RPMI8226 (cell line): ENCODE measurements at regions not wholly inside any gene's neighbourhood (a gene's known extent, or its start where the extent isn't known, plus 50 kb on each side); places are given as distances from the start of the nearest gene placed in this dataset.
"Not testable (repeated sequence)": the region's sequence is repeated elsewhere in the genome, so short reads cannot be mapped to it uniquely, and the experiment has no call there.

Experiments used
- DNase-seq: peaks from one replicate; pipeline ENCODE4 v3.0.0-alpha.2; 2015

DNA sequence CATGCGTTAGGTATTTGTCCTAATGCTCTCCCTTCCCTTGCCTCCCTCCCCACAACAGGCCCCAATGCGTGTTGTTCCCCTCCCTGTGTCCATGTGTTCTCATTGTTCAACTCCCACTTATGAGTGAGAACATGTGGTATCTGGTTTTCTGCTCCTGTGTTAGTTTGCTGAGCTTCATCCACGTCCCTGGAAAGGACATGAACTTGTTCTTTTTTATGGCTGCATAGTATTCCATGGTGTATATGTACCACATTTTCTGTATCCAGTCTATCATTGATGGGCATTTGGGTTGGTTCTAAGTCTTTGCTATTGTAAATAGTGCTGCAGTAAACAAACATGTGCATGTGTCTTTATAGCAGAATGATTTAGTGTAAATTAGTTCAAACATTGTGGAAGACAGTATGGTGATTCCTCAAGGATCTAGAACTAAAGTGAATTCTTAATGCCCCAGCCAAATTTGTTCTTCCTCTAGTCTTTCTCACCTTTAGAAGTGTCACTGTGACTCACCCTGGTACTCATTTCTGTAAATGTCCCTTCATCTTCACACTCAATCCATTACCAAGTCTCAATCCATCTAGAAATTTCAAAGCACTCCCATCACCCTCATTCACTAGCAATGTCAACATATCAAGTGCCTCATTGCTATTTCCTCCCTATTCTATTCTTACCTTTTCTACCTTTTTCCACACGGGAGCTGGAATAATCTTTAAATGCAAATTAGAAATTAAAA lies 123.9 kb downstream of the MREG start:
- not testable (repeated sequence) for DNase-seq

GRCh38 chr2:215888680-215889079 lies 124.7 kb downstream of the MREG start:
- DNase-seq = no peak

DNA sequence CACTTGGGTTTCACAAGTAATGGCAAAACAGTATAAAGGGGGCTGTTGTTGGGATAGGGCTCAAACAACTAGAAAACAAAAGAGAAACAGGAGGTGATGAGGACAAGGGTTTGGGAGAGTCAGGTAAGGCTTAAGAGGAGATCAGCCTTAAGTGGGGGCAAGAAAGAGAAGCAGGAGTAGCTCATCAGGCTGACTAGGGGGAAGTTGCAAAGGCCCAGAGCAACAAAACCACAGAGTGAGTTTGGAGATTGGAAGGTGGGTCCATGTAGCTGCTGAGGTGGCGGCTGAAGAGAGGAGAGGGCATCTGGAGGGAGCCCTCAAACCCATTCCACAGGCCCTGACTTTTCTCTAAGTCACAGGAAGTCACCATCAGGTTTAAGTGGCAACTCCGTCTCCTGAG lies 126.0 kb downstream of the MREG start:
- DNase-seq = no peak

GRCh38 chr2:215886022-215886421 lies 127.3 kb downstream of the MREG start:
- no peak for DNase-seq

DNA sequence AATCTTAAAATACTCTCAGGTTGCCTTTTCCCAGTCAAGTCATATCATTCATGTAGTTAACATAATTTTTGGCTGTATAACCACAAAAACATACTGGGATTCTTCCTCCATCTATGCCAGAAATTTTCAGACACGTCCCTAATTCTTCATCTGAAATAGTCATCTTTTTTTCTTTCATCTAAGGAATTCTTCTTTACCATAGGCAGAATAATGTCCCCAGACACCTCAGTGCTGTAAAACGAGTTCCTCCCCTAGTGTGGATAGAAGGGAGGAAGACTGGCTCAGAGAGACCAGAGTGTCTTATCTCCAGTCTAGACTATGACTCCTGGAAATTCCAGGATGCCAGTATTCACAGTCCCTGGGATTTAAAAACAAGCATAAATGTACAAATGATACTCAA lies 127.8 kb downstream of the MREG start:
- no peak for DNase-seq

DNA sequence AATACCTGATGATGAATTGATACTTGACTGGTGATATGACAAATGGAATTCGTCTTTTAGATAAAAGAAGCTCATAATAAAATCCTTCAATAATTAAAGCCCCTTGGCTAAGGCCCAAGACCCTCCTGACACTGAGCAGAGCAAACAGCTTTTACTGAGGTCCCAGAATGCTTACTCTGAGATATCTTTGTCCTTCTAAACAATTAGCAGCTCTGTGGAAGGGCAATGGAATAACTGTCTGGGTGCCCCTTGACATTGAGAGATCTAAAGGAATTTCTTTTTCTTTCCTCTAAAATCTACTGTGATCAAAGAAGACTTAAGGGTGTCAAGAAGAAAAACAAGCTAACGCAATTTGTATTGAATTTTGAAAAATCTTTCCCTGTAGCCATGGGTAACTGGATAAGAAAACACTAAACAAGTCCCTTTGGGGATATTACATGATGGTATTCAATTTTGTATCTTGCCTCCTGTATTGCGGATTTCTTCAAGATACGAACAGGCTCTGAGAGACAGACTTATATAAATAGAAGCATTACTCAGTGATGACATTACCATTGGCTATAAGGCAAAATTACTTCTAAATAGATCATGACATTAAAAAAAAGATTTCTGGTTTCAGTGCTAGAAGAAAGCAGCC lies 128.8 kb downstream of the MREG start:
- no peak for DNase-seq

GRCh38 chr2:215883799-215884198 lies 129.6 kb downstream of the MREG start:
- DNase-seq = no peak

GRCh38 chr2:215882689-215883088 lies 130.7 kb downstream of the MREG start:
- no peak for DNase-seq

- no peak for DNase-seq
Observed at GRCh38 chr2:215881582-215881981, 131.8 kb downstream of the MREG start.

DNA sequence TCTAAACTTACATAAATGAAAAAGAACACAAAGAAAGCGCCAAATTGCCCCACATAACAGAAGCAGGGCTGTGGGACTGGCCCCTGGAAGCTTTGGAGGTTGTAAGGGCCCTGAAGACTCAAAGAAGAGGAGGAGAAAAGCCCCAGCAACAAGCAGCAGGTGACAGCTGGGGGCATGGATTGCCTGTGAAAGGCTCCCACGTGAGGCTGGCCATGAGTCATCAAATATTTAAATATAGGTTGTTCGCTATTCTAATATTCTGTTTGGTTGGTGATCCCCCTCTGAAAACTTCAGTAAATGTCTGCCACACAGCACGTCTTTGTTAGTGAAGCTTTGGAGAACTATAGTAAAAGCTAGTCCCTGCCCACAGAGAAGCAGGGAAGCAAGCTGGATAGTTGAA lies 132.4 kb downstream of the MREG start:
- peak; percentile 59 for DNase-seq

DNA sequence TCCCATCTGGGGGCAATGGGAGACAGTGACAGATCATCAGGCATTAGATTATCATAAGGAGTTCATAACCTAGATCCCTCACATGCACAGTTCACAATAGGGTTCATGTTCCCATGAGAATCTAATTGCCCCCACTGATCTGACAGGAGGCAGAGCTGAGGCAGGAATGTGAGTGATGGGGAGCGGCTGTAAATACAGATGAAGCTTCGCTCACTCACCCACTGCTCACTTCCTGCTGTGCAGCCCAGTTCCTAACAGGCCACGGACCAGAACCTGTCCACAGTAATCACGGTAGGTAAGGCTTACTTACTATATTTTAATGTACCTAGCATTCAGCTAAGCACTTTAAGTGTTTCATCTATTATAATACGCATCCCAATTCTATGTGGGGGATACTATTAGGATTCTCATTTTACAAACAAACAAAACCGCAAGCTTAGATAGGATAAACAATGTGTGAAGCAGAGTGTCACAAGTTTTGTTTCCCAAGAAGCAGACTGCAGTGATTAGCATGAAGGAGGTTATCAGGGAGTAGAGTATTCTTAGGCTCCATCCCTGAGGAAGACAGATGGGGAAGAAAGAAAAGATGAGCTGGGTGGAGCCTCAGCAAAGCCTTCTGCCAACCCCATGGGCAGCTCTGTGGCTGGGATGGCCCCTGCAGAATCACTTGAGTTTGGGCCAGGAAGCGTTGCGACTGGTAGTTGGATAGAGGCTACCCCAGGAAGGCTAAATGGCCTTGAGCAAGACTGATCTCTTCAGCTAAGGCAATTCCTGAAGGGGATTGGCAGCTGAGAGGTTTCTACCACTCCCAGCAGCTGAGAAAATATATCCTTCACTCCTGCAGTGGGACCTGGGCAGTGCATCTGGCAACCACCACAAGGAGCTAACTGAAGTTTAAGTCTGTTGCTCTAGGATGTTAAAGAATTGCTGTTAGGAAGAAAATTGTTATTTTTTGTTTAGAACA lies 133.1 kb downstream of the MREG start:
- no peak for DNase-seq

DNA sequence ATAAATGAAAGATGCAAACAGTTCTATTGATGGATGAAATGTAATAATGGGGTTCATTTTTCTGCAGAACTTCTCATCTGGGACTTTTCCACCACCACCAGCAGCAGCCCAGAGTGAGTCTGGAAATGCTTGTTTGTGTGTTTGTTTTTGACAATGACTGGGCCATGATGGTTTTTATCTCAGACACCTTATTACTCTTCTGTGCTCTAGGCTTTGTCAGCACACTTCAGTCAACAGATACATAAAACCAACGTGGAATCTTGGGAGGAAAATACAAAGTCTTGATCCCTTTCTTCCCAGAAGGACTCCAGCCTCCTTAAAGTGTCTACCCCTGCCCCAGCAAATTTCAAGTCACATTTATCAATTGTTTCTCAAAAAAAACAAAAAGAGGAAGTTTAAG lies 134.0 kb downstream of the MREG start:
- no peak for DNase-seq

GRCh38 chr2:215878476-215879063 lies 134.8 kb downstream of the MREG start:
- no peak for DNase-seq

DNA sequence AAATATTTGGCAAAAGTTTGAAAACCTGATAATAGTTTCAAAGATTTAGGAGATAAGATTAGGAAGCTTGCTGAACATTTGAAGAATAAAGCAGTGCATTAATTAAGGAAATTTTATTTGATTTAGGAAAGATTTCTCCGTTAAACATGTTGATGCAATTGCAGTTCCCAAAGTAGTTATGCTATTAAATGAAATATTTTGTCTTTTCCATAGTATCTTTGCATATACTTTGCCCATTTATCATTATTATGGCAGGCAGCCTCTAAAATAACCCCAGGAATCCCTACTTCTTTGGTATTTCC lies 136.5 kb downstream of the MREG start:
- no peak for DNase-seq

DNA sequence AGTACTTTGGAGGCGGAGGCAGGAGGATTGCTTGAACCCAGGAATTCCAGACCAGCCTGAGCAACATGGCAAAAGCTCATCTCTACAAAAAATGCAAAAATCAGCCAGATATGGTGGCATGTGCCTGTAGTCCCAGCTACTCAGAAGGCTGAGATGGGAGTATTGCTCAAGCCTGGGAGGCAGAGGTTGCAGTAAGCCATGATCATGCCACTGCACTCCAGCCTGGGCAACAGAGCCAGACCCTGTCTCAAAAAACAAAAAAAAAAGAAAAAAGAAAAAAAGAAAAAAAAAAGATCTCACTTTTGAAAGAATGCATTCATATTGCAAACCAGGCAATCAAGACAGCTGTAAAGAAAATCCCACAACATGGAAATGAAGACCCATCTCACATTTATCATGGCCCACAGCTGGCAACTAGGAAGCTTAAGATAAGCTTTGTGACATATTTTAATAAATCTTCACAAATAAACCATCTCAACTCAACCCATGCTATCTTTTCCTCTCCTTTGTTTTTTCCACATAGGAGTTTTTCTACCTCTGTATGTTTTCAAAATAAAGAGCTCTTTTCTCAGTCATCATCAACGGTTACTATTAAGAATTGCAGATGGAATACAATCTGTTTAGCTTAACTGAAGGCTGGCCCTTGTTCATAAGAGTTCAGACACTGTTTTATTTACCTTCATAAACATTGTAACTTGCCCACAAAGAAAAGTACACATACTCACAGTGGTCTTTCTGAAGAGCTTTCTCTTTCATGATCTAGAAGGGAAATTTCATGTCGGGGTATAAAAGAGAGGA lies 137.0 kb downstream of the MREG start:
- DNase-seq = no peak

DNA sequence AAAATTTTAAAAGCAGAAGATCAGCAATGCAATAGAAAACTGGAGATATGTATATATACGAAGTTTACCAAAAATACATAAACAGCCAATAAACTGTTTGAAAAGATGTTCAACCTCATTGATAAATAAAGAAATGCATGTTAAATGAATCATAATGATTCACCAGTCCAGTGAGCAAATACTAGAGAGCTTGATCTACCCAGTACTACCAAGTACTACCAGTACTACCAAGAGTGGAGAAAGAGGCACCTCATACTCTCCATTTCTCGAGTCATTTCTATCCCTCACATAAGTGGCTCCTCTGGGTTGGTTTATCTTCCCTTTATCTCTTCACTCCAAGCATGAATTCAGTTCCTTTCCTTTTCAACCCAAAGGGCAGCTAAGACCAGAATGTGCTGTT lies 138.9 kb downstream of the MREG start:
- no peak for DNase-seq

- DNase-seq = no peak
Observed at GRCh38 chr2:215870986-215871385, 142.4 kb downstream of the MREG start.

- DNase-seq = no peak
Observed at GRCh38 chr2:215870088-215870490, 143.3 kb downstream of the MREG start.

DNA sequence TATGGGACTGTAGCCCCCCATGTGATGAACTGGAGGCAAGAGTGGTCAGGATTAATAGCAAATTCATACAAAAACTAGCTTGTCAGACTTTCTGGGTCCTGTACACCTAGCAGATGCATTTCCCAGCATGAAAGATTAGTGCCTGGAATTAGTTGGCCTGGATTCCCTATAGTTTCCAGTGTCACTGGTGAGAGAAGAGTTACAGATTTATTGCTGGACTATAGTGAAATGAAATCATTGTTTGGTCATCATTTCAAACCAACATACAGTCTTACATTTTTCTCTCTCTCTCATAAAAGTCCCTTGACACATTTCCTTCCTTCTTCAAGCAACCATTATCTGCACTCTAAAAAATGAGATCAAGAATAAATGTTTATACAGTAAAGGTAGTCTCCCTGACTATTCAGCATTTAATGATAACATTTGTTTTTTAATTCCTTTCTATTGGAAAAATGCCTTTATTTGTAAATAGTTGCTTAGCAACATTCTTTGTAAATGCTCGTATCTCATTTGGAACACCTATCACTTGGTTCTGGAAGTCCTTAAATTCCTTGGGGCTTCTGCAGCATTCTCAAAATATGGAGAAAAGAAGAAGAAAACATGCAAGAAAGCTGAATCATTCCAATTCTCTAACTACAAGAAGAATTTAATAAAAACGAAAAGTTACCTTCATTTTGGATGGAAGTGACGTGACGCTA lies 144.4 kb downstream of the MREG start:
- DNase-seq = no peak

DNA sequence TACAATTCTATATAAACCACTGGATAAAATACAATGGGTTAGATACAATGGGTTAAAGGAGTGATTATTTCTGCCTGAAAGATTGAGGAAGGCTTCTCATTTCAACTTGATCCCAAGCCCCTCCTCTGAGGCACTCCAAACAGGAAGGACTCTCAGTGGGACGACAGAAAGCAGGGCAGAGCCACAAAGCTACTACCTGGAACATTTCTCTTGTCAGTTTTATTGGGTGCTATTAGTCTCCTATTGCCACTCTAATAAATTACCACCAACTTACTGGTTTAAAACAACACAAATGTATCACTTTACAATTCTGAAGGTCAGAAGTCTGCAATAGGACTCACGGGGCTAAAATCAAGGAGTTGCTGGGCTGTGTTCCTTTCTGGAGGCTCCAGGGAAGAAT lies 146.7 kb downstream of the MREG start:
- no peak for DNase-seq

DNA sequence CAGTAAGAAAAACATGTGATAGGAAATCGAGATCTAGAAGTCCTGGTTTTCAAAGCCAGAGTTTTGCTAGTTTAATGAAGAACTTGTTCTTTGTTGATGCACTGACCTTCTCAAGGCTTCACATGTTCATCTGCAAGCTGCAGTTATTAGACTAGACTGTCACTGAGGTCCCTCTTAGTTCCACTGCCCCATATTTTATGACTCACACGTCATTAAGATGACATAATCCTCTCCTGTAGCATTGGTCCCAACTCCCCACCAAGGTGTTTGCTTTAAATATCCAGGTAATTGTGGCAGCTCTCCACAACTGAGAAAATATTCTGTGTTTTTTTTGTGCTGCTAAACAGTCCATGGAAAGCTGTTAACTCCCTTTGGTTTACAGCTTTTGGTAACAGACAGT lies 149.7 kb downstream of the MREG start:
- DNase-seq = no peak

DNA sequence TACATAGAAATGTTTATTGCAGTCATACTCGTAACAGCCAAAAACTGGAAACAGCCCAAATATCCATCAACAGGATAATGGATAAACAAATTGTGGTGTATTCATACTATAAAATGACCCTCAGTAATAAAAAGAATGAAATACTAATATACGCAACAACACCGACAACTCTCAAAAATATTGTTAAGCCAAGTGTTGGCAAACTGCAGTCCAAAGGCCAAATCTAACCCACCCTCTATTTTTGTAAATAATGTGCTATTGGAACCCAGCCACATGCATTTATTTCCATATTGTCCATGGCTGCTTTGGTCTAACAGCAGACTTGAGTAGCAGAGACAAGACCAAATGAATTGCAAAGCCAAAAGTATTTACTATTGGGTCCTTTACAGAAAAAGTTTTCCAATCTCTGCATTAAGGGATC lies 151.0 kb downstream of the MREG start:
- DNase-seq = no peak
